Erythroblast (primary cell): ENCODE measurements at regions not wholly inside any gene's neighbourhood (a gene's known extent, or its start where the extent isn't known, plus 50 kb on each side); places are given as distances from the start of the nearest gene placed in this dataset.

ENCODE experiments used
- GATA1 ChIP-seq: IDR thresholded peaks from 2 replicates; pipeline ENCODE4 v1.6.1; 2011; ENCODE audit warnings: low read depth, mild to moderate bottlenecking, control low read depth, low read length, moderate library complexity
- POLR2A ChIP-seq: IDR thresholded peaks from 2 replicates; pipeline ENCODE4 v1.6.1; 2011; ENCODE audit warnings: mild to moderate bottlenecking, low read length

DNA sequence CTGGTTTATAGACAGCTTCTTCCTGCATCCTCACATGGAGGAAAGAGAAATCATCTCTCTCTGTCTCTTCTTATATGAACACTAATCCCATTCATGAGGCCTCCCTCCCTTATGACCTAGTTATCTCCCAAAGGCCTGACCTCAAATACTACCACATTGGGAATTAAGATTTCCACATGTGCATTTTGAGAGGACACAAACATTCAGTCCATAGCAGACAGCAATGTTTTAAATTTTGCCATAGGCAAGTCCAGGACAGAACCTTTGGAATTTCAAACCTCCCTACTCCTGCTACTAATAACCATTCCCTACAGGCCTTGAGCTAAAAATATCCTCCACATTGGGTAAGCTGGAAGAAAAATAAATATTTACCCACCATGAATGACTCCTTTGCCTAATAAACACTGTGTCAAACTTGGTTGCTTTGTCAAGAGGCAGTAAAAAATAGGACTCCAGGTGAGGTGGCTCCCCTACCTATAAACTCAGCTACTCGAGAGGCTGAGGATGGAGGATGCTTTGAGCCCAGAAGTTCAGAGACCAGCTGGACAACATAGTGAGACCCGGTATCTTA lies 113.7 kb downstream of the ZNF281 start:
- TF ChIP-seq POLR2A (no peak), GATA1 (no peak)
